Skin of body (tissue), 1 donor: ENCODE measurements at regions not wholly inside any gene's neighbourhood (a gene's known extent, or its start where the extent isn't known, plus 50 kb on each side); places are given as distances from the start of the nearest gene placed in this dataset.

Source experiments
- DNase-seq: peaks from one replicate; lab custom pipeline; 2025; lab: John Stamatoyannopoulos, UW

DNA sequence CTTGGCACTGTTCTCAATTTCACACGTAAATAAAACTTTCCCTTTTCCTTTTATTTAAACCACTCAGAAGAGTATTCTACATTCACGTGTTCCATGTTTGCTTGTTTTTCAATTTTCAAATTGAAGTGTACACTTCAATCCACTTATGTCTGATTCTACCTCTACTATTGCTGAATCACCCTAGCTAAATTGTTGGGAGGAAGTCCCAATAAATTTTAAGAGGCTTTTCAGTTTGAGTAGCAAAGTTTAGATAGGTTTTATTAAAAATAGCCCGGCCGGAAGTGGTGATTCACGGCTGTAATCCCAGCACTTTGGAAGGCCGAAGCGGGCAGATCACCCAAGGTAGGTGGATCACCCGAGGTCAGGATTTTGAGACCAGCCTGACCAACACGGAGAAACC, 1414.7 kb upstream of the CELF2 start:
- no peak for DNase-seq

DNA sequence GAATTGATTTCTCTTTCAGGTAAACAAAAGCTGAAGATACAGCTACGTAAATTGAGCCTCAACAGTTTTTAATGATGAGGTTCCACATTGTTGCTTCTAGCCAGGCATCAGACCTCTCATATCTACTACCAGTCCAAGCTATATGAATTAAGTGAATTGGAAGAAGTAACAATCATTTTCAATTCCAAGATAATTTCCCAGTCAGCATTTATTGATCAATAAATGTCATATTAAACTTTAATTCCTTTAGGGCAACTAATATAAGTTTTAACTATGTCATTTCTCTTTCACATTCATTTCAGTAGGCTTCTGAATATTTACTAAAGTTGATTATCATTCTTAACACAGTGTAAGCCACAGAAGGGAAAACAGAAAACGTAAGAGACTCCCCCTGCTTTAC, 1413.7 kb upstream of the CELF2 start:
- no peak for DNase-seq

DNA sequence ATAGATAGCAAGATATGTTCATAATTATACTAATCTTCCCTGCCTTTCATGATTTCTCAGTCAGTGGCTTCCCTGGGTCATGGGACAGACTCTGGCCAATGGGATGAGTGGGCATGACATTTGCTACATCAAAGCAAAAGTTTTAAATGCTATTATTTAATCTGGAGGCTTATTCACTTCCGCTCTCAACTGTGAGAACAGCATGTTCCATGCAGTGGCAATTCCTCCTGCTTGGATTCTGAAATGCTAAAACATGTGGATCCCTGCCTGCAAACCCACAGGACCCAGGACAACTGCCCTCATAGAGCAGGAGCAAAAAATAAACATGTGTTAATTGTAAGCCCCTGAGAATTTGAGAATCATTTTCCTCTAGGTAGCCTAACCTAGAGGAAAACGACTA, 1412.4 kb upstream of the CELF2 start:
- no peak for DNase-seq

DNA sequence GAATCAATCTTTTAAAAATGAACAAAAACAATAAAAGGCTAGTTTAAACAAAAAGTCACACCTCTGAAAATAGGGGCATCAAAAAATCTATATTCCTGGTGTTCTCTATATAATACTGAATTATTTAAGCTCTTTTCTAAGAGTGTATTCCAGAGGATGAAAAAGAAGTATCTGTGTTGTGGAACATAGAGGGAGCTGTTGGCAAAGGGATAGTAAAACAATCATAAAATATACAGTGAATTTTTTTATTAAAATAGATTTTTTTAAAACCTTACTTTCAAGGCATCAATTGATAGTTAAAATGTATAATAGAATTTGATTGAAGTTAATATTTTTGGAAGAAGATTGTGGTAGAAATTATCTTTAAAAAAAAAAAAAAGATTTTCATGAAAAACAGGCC, 1409.1 kb upstream of the CELF2 start:
- no peak for DNase-seq

DNA sequence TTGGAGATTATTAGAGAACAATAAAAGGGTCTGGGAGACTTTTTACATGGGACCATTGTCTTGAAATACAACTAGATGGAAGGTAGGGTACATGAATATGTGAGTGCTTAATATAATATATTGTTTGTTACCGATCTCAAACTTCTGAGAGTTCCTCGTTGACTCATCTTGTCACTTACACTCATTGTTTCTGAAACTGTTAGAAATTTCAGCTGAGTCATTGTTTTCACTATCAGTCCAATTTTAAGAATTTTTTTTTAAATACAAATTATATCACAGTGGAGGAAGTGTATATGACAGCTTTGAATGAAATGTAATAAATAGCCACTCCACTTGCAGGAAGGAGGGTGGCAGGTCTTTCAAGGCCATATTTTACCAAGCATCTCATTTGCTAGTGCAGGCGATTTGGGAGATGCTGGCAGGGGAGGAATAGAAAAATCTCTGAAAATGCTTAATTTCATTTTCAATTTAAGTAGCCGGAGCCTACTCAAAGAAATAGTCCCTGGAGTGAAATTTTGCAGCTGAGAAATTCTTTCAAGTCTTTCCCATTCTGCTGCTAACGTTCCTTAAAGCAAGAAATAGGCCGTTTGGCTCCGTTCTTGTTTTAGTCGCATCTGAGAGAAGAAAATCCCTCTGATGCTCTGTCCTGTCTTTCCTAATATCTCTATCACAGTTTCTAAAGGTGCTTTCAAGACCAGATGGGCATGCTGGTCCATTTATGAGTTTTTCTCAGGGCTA, 1404.2 kb upstream of the CELF2 start:
- DNase-seq: no peak

DNA sequence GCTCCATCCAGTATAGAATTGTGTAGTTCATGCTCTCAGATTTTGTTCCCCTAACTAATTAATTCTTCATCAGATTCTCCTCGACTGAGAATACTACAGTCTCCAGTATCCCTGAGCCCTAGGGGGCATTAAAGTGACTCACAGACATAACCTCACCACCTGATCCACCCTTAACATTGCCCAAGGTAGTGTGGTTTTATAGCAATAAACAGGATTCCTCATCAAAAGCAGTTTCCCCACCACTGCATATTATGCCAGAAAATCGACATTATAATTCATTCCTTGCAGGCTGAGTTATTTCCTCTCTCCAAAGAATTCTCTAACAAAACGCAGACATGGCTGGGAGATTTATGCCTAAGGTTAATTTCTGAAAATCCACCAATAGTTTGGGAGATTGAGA, 1402.5 kb upstream of the CELF2 start:
- no peak for DNase-seq

DNA sequence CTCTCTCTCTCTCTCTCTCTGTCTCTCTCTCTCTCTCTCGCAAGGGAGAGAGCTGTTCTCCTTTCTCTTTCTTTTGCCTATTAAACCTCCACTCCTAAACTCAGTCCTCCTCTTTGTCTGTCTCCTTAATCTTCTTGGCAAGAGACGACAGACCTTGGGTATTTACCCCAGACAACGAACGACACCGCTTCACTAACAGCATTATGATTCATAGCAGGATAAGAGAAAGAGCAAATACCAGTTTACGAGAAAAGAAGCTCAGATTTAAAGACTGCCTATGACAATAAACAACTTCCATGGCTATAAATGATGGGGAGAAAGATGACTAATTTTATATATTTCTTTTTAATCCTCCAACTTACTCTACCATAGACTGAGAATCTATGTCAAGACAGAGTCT, 1396.5 kb upstream of the CELF2 start:
- no peak for DNase-seq

DNA sequence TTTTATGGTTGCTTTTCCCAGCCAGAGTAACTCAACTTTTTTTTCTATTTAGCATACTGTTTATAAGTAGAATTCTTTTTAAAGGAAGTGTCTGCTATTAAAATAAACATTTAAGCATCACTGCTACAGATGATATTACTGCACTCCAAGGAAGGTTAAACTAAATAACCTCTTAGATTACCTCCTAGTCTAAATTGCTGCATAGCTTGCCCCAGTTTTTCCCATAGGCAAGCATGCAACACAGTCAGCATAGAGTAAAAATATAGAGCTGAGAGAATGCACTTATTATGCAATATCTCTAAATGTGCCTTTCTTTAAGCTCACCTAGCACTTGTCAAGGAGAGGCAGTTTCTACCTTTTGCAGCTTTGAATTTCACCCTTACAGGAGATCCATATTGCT, 1392.4 kb upstream of the CELF2 start:
- DNase-seq: no peak

DNA sequence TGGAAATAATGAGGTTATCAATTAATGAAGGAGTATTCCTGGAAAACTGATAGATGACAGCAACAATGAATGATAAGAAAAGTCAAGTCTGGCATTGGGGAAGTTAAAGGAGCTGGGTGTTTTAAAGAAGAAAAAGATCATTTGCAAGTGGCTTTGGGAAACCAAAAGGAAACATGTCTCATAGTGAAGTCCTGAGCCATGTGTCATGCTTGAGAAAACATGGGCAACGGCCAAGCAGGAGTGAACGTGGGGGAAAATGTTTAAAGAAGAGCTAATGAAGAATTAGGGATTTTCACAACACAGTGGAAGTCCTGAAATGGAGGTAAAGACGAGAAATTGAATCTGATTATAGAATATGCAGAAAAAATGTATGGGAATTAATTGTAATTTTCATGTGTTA, 1383.2 kb upstream of the CELF2 start:
- DNase-seq: no peak

DNA sequence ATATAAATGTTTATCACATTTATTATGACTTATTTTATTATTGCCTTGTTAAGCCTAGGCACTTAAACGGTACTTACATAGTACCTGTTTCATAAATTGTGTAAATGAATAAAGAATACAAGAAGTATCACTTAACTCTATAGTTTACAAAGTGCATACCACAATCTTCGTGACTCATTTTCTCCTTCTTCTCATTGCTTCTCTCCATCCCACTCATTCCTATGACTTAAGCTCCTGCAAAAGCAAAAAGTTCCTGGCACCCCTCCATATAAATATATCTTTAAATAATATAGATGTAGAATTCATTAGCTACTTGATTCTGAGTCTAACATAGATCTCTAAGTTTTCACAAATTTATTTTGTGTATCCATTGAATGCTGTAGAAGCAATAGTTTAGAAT, 1382.0 kb upstream of the CELF2 start:
- DNase-seq: no peak

DNA sequence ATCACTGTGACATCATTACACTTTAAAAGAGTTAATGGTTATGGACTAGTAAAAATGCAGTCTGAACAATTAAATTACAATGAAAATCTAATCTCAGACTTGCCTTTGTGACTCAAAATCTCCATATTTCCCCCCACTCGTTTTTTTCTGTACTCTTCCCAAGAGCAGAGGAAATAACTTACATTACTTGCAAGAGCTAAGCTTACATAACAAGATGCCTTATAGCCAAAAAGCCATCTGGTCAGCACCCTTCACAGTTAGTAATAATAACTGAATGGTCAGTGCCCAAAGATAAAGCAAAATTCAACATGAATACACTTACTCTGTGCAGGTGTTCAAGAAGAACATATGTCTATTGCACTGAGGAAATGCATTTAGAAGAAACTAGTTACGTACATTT, 1381.5 kb upstream of the CELF2 start:
- DNase-seq: no peak

DNA sequence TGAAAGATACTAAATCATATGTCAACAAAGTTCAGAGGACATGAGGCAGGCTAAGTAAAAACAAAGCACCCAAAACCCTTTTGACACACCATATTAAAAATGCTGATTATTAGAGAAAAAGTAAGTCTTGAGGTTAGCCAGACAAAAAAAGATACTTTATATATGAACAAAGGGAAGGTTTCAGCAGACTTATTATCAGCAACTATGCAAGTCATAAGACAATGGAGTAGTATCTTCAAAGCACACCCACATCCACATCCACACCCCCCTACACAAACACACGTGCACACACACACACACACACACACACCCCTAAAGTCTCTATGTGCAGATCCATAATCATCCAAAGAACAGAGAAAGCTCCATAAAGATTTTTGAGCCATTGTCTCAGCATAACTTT, 1373.9 kb upstream of the CELF2 start:
- DNase-seq: no peak

DNA sequence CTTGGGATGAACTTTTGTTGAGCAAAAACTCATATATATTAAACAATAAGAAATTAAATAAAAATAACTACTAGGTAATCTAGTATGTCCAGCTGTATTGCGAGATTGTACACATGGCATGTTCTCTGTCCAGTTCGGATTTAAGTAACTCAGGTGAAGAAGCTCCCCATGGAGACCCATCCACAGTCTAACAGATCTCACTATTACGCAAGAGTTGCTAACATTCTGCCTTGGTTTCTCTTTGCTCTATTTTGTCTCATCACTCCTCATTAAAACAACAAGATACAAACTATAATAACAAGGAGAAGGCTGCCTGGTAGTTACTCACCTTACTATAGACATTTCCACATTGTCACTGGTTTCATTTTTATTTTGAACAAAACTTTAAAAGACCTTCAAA, 1372.3 kb upstream of the CELF2 start:
- DNase-seq: no peak

DNA sequence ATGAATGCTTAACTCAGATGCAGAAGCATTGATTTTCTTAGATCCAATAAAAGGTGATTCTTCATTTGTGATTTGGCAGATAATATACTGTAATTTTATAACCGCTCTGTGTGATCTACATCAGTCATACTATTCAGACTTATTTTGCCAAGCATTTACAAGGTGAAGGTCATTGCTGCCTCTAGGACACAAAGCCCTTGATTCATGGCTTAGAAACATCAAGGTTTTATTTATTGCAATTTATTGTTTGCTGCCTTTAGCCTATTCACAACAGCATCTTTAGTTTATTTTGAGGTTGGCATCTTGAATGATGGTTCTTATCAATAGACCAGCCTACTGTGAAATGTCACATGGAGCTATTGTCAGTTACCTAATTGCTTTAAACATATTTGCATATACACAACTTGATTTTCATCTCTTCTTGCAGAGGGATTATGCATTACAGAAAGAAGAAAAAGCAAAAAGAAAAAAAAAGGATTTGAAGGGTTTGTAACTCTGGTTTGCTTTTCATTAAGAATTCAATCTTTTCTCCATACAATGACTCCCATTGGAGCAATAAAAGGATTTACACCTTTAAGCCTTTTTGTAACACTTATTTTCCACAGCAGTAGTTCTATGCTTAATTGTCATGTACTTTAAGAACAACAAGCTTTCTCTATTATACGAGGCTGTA, 1371.6 kb upstream of the CELF2 start:
- no peak for DNase-seq

DNA sequence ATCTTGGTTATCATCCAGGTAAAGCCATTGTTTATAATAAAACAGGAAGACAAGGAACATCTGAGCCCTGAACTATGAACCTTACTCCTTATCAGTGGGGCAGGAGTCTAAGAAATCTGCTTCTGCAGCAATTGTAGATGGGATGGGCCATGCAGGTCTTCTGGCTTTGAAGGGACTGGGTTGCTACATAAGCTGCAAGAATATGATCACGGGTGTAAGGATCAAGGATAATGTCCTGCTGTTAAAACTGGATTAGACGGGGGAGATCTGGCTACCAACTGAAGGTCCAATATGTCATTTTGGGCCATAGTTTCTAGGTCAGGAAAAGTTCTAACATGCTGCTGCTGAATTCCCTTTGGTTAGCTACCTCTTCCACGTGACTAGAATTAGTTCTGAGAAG, 1363.4 kb upstream of the CELF2 start:
- no peak for DNase-seq

DNA sequence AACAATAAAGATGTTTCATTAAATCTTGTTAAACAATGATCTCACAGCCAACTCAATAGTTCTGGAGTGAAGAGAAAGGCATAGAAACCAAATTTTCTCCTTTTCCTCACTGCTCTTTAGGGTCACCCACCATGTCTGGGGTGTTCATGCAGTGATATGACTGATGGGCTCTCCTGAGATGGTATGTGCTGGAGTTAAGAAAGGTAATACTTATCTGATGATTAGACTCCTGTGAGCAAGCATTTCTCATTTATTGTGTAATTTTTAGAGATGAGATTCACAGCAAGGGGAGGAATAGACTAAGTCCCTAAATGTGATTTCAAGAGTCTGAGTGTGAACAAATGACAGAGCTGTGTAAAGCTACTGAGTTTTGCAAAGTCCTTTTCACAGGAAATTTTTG, 1361.3 kb upstream of the CELF2 start:
- DNase-seq: no peak

DNA sequence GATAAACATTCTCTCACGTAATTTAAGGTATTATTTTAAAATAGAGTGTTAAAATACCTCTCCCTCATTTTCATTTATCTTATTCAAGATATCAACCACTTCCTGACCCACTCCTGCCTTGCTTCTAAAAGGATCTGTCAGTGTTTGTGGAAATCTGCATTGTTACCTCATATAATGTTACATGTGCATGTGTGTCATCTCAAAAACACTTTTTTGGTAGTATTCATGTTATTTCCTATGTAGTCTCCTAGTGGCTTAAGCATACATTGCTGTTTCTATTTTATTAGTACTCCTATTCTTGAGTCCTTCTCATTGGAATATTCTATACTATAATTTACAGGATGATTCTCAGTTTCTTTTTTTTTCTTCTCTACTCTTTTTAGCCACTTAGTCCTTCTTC, 1360.7 kb upstream of the CELF2 start:
- no peak for DNase-seq

DNA sequence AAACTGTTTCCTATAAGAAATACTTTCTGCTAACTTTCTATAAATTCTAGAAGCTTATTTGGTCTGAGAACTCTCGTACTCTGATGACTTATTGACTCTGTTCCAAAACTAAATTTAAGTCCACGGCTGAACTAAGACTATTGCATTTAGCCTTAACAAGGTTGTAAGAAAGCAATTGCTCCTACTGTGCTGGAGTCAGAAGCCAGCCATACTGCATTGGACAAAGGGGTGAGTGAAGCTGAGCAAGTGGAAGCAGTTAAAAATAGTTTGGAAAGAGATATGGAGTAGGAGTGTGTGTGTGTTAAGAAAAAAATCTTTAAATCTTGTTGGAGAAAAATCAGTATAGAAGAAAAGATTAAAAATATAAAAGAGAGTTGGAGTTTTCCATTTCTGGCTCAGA, 1360.1 kb upstream of the CELF2 start:
- no peak for DNase-seq

DNA sequence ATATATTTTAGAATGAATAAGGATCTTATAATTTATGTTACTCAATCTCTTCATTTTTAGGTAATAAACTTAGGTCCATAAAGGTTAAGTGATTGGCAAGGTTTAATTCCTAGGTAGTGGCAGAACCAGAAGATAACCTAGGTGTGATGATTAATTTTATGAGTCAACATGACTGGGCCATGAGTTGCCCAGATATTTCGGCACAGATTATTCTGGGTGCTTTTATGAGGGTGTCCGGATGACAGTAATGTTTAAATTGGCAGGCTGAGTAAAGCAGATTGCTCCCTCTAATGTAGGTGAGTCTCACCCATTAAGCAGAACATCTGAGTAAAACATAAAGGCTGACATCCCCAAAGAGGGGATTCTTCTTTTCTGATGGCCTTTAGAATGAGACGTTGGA, 1349.3 kb upstream of the CELF2 start:
- DNase-seq: no peak

DNA sequence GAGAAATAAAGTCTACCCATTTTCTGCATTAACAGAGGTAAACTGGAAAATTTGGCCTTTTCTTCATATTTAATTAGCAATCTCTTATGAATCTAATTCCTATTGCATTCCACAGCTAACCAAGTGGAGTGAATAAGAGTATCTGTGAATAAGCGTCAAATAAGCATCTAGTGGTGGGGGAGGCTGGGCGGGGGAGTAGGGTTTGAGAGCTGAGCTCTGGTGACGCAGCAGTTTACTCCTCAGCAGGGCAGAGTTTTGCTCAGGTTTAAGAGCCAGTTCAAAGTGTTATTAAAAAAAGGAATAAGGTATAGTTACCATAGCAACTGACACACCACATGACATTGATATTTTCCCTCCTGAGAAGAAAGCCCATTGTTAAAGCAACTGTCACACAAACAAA, 1346.8 kb upstream of the CELF2 start:
- DNase-seq: no peak

DNA sequence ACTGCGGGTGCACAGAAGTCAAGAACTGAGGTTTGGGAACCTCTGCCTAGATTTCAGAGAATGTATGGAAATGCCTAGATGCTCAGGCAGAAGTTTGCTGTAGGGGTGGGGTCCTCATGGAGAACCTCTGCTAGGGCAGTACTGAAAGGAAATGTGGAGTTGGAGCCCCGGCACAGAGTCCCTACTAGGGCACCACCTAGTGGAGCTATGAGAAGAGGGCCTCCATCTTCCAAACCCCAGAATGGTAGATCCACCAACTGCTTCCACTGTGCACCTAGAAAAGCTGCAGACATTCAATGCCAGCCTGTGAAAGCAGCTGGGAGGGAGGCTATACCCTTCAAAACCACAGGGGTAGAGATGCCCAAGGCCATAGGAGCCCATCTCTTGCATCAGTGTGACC, 1336.0 kb upstream of the CELF2 start:
- DNase-seq: no peak

DNA sequence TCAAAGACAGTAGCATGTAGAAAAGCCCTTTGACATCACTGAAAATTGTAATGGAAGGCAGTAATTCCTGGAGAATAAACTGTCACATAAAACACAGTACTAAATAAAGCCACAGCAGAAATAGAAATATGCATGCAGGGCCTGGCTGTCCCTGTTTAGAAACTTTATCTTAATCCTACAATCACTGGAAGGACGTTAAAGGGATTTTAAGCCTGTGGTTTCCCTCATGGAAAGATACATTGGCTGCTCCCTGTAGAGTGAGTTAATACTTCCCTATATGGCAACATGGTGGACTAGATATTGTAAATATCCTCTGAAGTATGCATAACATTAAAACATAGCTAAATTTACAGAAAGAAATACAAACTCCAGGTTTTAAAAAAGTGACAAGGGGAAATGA, 1334.9 kb upstream of the CELF2 start:
- no peak for DNase-seq

DNA sequence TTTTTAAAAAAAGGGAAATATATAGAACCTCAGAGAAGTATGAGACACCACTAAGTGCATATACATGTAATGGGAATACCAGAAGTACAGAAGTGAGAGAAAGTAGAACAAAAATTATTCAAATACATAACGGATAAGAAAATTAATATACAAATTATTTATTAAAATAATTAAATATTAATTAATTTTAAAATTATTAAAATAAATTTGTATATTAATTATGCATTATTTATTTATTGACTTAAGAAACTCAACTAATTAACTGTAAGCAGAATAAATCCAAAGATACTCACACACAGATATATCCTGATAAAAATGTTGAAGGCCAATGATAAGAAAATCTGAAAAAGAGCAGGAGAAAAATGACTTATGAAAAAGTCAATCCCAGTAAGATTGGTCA, 1333.5 kb upstream of the CELF2 start:
- no peak for DNase-seq

DNA sequence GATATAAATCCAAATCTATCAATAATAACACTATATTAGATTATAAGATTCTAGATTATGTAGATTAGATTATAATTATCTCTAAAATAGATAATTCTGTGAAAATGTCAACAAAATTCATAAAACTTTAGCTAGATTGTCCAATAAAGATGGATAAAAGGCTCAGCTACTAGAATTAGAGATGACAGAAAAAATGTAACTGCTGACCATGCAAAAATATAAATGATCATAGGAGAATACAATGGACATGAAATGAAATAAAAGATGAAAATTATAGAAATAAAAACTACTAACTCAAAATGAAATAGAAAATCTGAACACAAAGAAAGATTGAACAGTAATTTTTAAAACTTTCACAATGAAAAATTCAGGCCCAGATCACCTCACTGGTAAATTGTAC, 1332.1 kb upstream of the CELF2 start:
- DNase-seq: no peak
